ENCODE measurements at regions not wholly inside any gene's neighbourhood (a gene's known extent, or its start where the extent isn't known, plus 50 kb on each side); places are given as distances from the start of the nearest gene placed in this dataset.

DNA sequence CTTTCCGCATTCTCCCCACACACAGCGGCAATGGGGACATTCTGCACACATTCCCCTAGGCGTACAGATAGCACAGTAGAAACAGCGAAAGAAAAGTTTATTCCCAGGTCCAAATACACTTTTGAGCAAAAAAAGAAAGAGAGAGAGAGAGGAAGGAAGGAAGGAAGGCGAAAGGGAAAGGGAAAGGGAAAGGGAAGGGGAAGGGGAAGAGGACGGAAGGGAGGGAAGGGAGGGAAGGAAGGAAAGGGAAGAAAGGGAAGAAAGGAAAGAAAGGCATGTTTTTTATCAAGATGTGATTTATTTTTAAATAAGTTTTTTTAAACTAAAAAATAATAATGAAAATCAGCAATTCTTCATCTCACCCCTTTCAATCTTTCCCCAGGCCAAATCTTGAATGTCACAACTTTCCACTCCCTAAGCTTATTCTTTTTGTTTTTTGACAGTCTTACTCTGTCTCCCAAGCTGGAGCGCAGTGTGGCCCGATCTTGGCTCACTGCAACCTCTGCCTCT, 281.7 kb downstream of the SKIDA1 start:
- H3K27ac ChIP-seq: no peak overlapping the region
- no peaks in the 10 kb centered on the region for H3K27me3 ChIP-seq (replicated peaks in 1 of 7)
- intact Hi-C loops (cut with DNase I; ENCODE audit: low total_unique reads): no loop called here
- no peak for DNase-seq
- H3K9me3 ChIP-seq: no peaks in the 10 kb centered on the region
- TF ChIP-seq POLR2A (IDR thresholded peaks at IDR 0.05) (no peak), POLR2AphosphoS5 (IDR thresholded peaks at IDR 0.05) (no peak)
- TF ChIP-seq, protein P1, sequence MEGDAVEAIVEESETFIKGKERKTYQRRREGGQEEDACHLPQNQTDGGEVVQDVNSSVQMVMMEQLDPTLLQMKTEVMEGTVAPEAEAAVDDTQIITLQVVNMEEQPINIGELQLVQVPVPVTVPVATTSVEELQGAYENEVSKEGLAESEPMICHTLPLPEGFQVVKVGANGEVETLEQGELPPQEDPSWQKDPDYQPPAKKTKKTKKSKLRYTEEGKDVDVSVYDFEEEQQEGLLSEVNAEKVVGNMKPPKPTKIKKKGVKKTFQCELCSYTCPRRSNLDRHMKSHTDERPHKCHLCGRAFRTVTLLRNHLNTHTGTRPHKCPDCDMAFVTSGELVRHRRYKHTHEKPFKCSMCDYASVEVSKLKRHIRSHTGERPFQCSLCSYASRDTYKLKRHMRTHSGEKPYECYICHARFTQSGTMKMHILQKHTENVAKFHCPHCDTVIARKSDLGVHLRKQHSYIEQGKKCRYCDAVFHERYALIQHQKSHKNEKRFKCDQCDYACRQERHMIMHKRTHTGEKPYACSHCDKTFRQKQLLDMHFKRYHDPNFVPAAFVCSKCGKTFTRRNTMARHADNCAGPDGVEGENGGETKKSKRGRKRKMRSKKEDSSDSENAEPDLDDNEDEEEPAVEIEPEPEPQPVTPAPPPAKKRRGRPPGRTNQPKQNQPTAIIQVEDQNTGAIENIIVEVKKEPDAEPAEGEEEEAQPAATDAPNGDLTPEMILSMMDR (IDR thresholded peaks at IDR 0.05 in 8 of 11, conservative IDR thresholded peaks at IDR 0.05 in 3 of 11): no peak
- H3K4me1 ChIP-seq: no peaks in the 10 kb centered on the region
- WGBS, 5 donors: 84 to 90% (median 85%) methylated on average over 8 of the region's 8 CpGs
- no peaks in the 10 kb centered on the region for H3K36me3 ChIP-seq
- H3K4me3 ChIP-seq: no peak overlapping the region

DNA sequence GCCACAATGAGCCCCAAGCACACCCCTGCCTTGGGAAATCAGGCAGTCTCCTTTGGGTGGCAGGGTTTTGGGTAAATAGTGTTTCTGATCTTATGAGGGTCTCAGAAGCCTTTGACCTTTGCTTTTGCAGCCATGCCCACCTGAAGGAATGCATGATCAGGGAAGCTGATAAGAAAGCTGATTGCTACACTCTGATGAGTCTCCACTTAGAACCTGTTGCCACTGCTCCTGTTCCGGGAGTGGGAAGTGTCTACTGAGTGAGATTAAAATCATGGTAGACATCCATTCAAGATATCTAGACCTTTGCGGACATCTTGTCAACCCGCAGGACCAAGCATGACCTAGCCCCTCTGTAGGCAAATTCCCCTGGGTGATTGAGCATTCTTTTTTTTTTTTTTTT, 282.6 kb downstream of the SKIDA1 start:
- H3K27me3 ChIP-seq (replicated peaks in 1 of 7): no peaks in the 10 kb centered on the region
- intact Hi-C loops (cut with DNase I; ENCODE audit: low total_unique reads): no loop called here
- H3K27ac ChIP-seq: no peak overlapping the region
- 89 to 98% (median 93%) methylated on average over 3 of the region's 3 CpGs for WGBS, 5 donors
- no peaks in the 10 kb centered on the region for H3K36me3 ChIP-seq
- no peaks in the 10 kb centered on the region for H3K4me1 ChIP-seq
- no peak overlapping the region for H3K4me3 ChIP-seq
- TF ChIP-seq, protein P1 (IDR thresholded peaks at IDR 0.05 in 8 of 11, conservative IDR thresholded peaks at IDR 0.05 in 3 of 11): no peak
- no peak for TF ChIP-seq POLR2A (IDR thresholded peaks at IDR 0.05)
- no peak for TF ChIP-seq POLR2AphosphoS5 (IDR thresholded peaks at IDR 0.05)
- H3K9me3 ChIP-seq: no peaks in the 10 kb centered on the region
- no peak for DNase-seq

DNA sequence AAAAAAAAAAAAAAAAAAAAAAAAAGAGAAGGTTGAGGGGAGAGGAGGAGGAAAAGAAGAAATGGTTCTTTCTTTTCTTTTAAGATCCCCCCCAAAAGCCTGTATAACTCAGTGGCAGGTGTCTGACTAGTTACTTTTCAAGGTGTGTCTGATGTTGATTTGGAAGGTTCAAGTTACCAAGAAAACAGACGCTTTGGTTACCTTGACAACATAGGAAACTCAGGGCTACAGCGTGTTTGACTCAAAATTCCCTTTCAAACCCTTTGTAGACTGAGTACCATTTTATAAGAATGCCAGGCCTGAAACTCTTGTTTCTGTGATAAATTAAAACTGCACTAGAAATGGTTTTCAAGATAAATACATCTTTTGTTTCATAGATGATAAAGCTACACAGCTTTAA, 286.8 kb downstream of the SKIDA1 start:
- no peak overlapping the region for H3K27ac ChIP-seq
- H3K9me3 ChIP-seq: no peaks in the 10 kb centered on the region
- DNase-seq: no peak
- intact Hi-C loops (cut with DNase I; ENCODE audit: low total_unique reads): no loop called here
- TF ChIP-seq, protein P1 (IDR thresholded peaks at IDR 0.05 in 8 of 11, conservative IDR thresholded peaks at IDR 0.05 in 3 of 11): no peak
- TF ChIP-seq POLR2AphosphoS5 (IDR thresholded peaks at IDR 0.05) (no peak), POLR2A (IDR thresholded peaks at IDR 0.05) (no peak)
- 69 to 85% (median 82%) methylated on average over 2 of the region's 2 CpGs for WGBS, 5 donors
- H3K4me1 ChIP-seq: no peaks in the 10 kb centered on the region
- H3K27me3 ChIP-seq (replicated peaks in 1 of 7): no peaks in the 10 kb centered on the region
- H3K4me3 ChIP-seq: no peak overlapping the region
- H3K36me3 ChIP-seq: no peaks in the 10 kb centered on the region

DNA sequence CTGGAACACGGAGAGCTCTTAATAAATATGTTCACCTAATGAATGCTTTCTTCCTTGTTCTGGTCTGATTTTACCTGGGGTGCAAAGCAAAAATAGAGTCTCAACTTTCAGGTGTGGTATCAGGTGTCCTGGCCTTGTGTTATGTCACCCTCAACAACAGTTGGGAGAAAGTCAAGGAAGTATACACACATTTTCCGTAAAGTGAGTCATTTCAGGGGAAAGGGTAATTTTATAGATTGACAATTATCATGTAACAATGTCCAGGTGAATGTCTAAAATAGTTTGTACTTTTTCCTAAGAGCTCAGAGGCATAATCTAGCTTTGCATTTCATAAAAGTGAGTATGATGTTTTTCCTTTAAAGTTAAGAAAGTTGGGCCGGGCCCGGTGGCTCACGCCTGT, 287.4 kb downstream of the SKIDA1 start:
- 89 to 98% (median 92%) methylated on average over 5 of the region's 5 CpGs for whole genome bisulfite sequencing, 5 donors
- no peaks in the 10 kb centered on the region for H3K9me3 ChIP-seq
- H3K27me3 ChIP-seq (replicated peaks in 1 of 7): no peaks in the 10 kb centered on the region
- H3K36me3 ChIP-seq: no peaks in the 10 kb centered on the region
- DNase-seq: no peak
- no peaks in the 10 kb centered on the region for H3K4me1 ChIP-seq
- intact Hi-C loops (cut with DNase I; ENCODE audit: low total_unique reads): no loop called here
- H3K4me3 ChIP-seq: no peak overlapping the region
- no peak overlapping the region for H3K27ac ChIP-seq
- TF ChIP-seq POLR2A (IDR thresholded peaks at IDR 0.05): no peak
- TF ChIP-seq, protein P1 (IDR thresholded peaks at IDR 0.05 in 8 of 11, conservative IDR thresholded peaks at IDR 0.05 in 3 of 11): no peak
- TF ChIP-seq POLR2AphosphoS5 (IDR thresholded peaks at IDR 0.05): no peak
